Activated B cell treated with CpG ODN at 0.5 μM for 24 hours (primary cell): ENCODE measurements at regions not wholly inside any gene's neighbourhood (a gene's known extent, or its start where the extent isn't known, plus 50 kb on each side); places are given as distances from the start of the nearest gene placed in this dataset.
"Not testable (repeated sequence)": the region's sequence is repeated elsewhere in the genome, so short reads cannot be mapped to it uniquely, and the experiment has no call there.

Experiments used
- ATAC-seq: fragments of 200-7000 bp; cut with Tn5 transposase; one replicate; pipeline ENCODE4 v1.10.0; 2021; ENCODE audit warnings: low read depth, mild to moderate bottlenecking, moderate library complexity
- CTCF ChIA-PET: fragments of 350-600 bp; sonication (Branson Sonifier 250); formaldehyde crosslinking; loops from one replicate; lab custom pipeline; 2021; ENCODE audit warnings: antibody characterized with exemption; lab: Charles Lee
- POLR2A ChIA-PET: fragments of 350-600 bp; sonication (Branson Sonifier 250); formaldehyde crosslinking; loops from one replicate; lab custom pipeline; 2021; ENCODE audit warnings: antibody characterized with exemption; lab: Charles Lee
- DNase-seq: peaks from one replicate; pipeline ENCODE4 v3.0.0; 2022
- H3K27ac Mint-ChIP-seq: one replicate; pipeline ENCODE4 v1.8.0; 2020; ENCODE audit warnings: mixed read lengths
- H3K27me3 Mint-ChIP-seq: one replicate; pipeline ENCODE4 v1.8.0; 2021; ENCODE audit warnings: mixed read lengths
- H3K36me3 Mint-ChIP-seq: one replicate; pipeline ENCODE4 v1.8.0; 2021; ENCODE audit warnings: low read depth, mixed read lengths
- H3K4me1 Mint-ChIP-seq: one replicate; pipeline ENCODE4 v1.8.0; 2021; ENCODE audit warnings: mixed read lengths
- H3K4me3 Mint-ChIP-seq: one replicate; pipeline ENCODE4 v1.8.0; 2020; ENCODE audit warnings: mild to moderate bottlenecking, mixed read lengths
- H3K9me3 Mint-ChIP-seq: one replicate; pipeline ENCODE4 v1.8.0; 2020; ENCODE audit warnings: mixed read lengths
- CTCF ChIP-seq: fragments of 200-600 bp; IDR thresholded peaks from one replicate; pipeline ENCODE4 v1.8.0; 2022; ENCODE audit warnings: antibody characterized with exemption, mild to moderate bottlenecking
- intact Hi-C: fragments of 100-400 bp; cut with micrococcal nuclease; formaldehyde crosslinking; loops from one replicate; pipeline ENCODE4 v1.15.1; 2024

GRCh38 chr2:109689973-109690372 is 75.8 kb downstream of the SOWAHC start:
- ATAC-seq (no peak), DNase-seq (no peak)
- ChIA-PET CTCF (no interaction called here), POLR2A (no interaction called here)
- no peak overlapping the region for H3K4me3 Mint-ChIP-seq
- no peak for TF ChIP-seq CTCF
- H3K27ac Mint-ChIP-seq = no peak overlapping the region
- intact Hi-C loops = no loop called here
- no peaks in the 10 kb centered on the region for H3K4me1 Mint-ChIP-seq
- H3K36me3 Mint-ChIP-seq = no peaks in the 10 kb centered on the region
- peaks cover 4% of the 10 kb centered on the region for H3K27me3 Mint-ChIP-seq
- H3K9me3 Mint-ChIP-seq = no peaks in the 10 kb centered on the region

- H3K36me3 Mint-ChIP-seq = no peaks in the 10 kb centered on the region
- H3K4me3 Mint-ChIP-seq = no peak overlapping the region
- peaks cover 4% of the 10 kb centered on the region for H3K27me3 Mint-ChIP-seq
- intact Hi-C loops = no loop called here
- H3K4me1 Mint-ChIP-seq = no peaks in the 10 kb centered on the region
- no peak overlapping the region for H3K27ac Mint-ChIP-seq
- ATAC-seq (no peak), DNase-seq (no peak)
- CTCF ChIA-PET = no interaction called here
- no peaks in the 10 kb centered on the region for H3K9me3 Mint-ChIP-seq
- no peak for TF ChIP-seq CTCF
- POLR2A ChIA-PET = no interaction called here
Observed at GRCh38 chr2:109690457-109690821, 76.3 kb downstream of the SOWAHC start.

GRCh38 chr2:109690822-109691541 is 76.8 kb downstream of the SOWAHC start:
- POLR2A ChIA-PET = no interaction called here
- Mint-ChIP-seq H3K4me3 (no peak overlapping the region), H3K9me3 (no peaks in the 10 kb centered on the region), H3K36me3 (no peaks in the 10 kb centered on the region), H3K27ac (no peak overlapping the region), H3K27me3 (peaks cover 4% of the 10 kb centered on the region), H3K4me1 (no peaks in the 10 kb centered on the region)
- CTCF ChIA-PET = no interaction called here
- ATAC-seq (no peak), DNase-seq (no peak)
- intact Hi-C loops = no loop called here
- no peak for TF ChIP-seq CTCF

- no peak for TF ChIP-seq CTCF
- ATAC-seq (no peak), DNase-seq (no peak)
- ChIA-PET POLR2A (no interaction called here), CTCF (no interaction called here)
- Mint-ChIP-seq H3K4me3 (no peak overlapping the region), H3K36me3 (no peaks in the 10 kb centered on the region), H3K4me1 (no peaks in the 10 kb centered on the region), H3K9me3 (no peaks in the 10 kb centered on the region), H3K27me3 (peaks cover 1% of the 10 kb centered on the region), H3K27ac (no peak overlapping the region)
- intact Hi-C loops = no loop called here
Observed at GRCh38 chr2:109692013-109692743, 78.0 kb downstream of the SOWAHC start.

GRCh38 chr2:109692831-109693230 is 78.7 kb downstream of the SOWAHC start:
- POLR2A ChIA-PET, H3K36me3 Mint-ChIP-seq, H3K4me1 Mint-ChIP-seq: not testable (repeated sequence)

GRCh38 chr2:109693292-109693691 is 79.1 kb downstream of the SOWAHC start:
- H3K4me1 Mint-ChIP-seq, H3K27ac Mint-ChIP-seq, POLR2A ChIA-PET, H3K4me3 Mint-ChIP-seq, DNase-seq, intact Hi-C loops, ATAC-seq, CTCF ChIA-PET, H3K36me3 Mint-ChIP-seq, H3K9me3 Mint-ChIP-seq, H3K27me3 Mint-ChIP-seq: not testable (repeated sequence)

More at GRCh38 chr2:109692831-109693230, 78.7 kb downstream of the SOWAHC start:
- H3K27ac Mint-ChIP-seq, DNase-seq, H3K27me3 Mint-ChIP-seq, H3K4me3 Mint-ChIP-seq, CTCF ChIA-PET, H3K9me3 Mint-ChIP-seq, intact Hi-C loops, ATAC-seq: not testable (repeated sequence)
